GM12865 (cell line): ENCODE measurements at regions not wholly inside any gene's neighbourhood (a gene's known extent, or its start where the extent isn't known, plus 50 kb on each side); places are given as distances from the start of the nearest gene placed in this dataset.

ENCODE experiments used
- DNase-seq: peaks from one replicate; pipeline ENCODE4 v3.0.0; 2010; ENCODE audit warnings: low read depth
- H3K4me3 ChIP-seq: 2 replicates; pipeline ENCODE4 v1.5.1; 2011; ENCODE audit warnings: mild to moderate bottlenecking, low read depth, low read length, control low read depth
- CTCF ChIP-seq: IDR thresholded peaks from 2 replicates; pipeline ENCODE4 v1.5.1; 2011; ENCODE audit warnings: low read length, control low read depth, low read depth, inconsistent platforms; ENCODE audit not compliant: insufficient read depth; ENCODE audit errors: missing control alignments

GRCh38 chr6:138550346-138550767 lies 51.1 kb upstream of the NHSL1 start:
- H3K4me3 ChIP-seq = no peak overlapping the region
- no peak for TF ChIP-seq CTCF
- DNase-seq = no peak

- TF ChIP-seq CTCF = no peak
- H3K4me3 ChIP-seq = no peak overlapping the region
- DNase-seq = peak; percentile 11
Measured at GRCh38 chr6:138554146-138554545, 54.9 kb upstream of the NHSL1 start.

- peak; percentile 9 for DNase-seq
- no peak for TF ChIP-seq CTCF
- no peak overlapping the region for H3K4me3 ChIP-seq
Measured at GRCh38 chr6:138555421-138555988, 56.2 kb upstream of the NHSL1 start.

GRCh38 chr6:138557147-138557546 lies 57.9 kb upstream of the NHSL1 start:
- DNase-seq = no peak
- H3K4me3 ChIP-seq = no peak overlapping the region
- TF ChIP-seq CTCF = no peak

GRCh38 chr6:138559143-138559542 lies 59.8 kb upstream of the NHSL1 start:
- TF ChIP-seq CTCF = no peak
- no peak for DNase-seq

GRCh38 chr6:138560130-138560860 lies 61.0 kb upstream of the NHSL1 start:
- H3K4me3 ChIP-seq = no peak overlapping the region
- DNase-seq = no peak
- TF ChIP-seq CTCF = no peak

More at GRCh38 chr6:138559143-138559542, 59.8 kb upstream of the NHSL1 start:
- no peak overlapping the region for H3K4me3 ChIP-seq
